Suprapubic skin (tissue), 4 donors: ENCODE measurements at regions not wholly inside any gene's neighbourhood (a gene's known extent, or its start where the extent isn't known, plus 50 kb on each side); places are given as distances from the start of the nearest gene placed in this dataset.

ENCODE experiments used
- DNase-seq, 2 donors: peaks; one replicate each; pipeline ENCODE4 v3.0.0-alpha.2; 2019; ENCODE audit warnings: low spot score in 2 of 2
- H3K27ac ChIP-seq: fragments of 200-600 bp; sonication (generic); one replicate; pipeline ENCODE4 v1.5.1; 2019
- H3K27me3 ChIP-seq: fragments of 200-600 bp; sonication (generic); one replicate; pipeline ENCODE4 v1.5.1; 2019
- H3K36me3 ChIP-seq: fragments of 200-600 bp; sonication (generic); one replicate; pipeline ENCODE4 v1.5.1; 2019
- H3K4me1 ChIP-seq: fragments of 200-600 bp; sonication (generic); one replicate; pipeline ENCODE4 v1.5.1; 2019
- H3K4me3 ChIP-seq: fragments of 200-600 bp; sonication (generic); one replicate; pipeline ENCODE4 v1.5.1; 2019; ENCODE audit warnings: mild to moderate bottlenecking
- H3K9me3 ChIP-seq: fragments of 200-600 bp; sonication (generic); one replicate; pipeline ENCODE4 v1.5.1; 2019
- CTCF ChIP-seq, 2 donors: fragments of 200-600 bp in 1 of 2; fragments of 450-650 bp in 1 of 2; sonication (generic) in 1 of 2; IDR thresholded peaks; one replicate each; pipeline ENCODE4 v1.5.1; 2016 to 2019; ENCODE audit warnings: antibody characterized with exemption in 2 of 2, mild to moderate bottlenecking in 1 of 2, moderate library complexity in 1 of 2
- EP300 ChIP-seq: sonication (generic); formaldehyde crosslinking; IDR thresholded peaks from one replicate; pipeline ENCODE4 v1.6.1; 2017; ENCODE audit warnings: antibody characterized with exemption
- POLR2A ChIP-seq, 2 donors: fragments of 450-650 bp; IDR thresholded peaks; one replicate each; pipeline ENCODE4 v1.6.1; 2017; ENCODE audit warnings: antibody characterized with exemption in 2 of 2, mild to moderate bottlenecking in 2 of 2, moderate library complexity in 2 of 2
- POLR2AphosphoS5 ChIP-seq, 3 donors: sonication (generic); formaldehyde crosslinking; IDR thresholded peaks; one replicate each; pipeline ENCODE4 v1.6.1; 2017; ENCODE audit warnings: antibody characterized with exemption in 3 of 3
- WGBS: methylation state at CpG from one replicate; pipeline ENCODE4 v1.1.5; 2018; 5-methylcytosine and 5-hydroxymethylcytosine counted together

- H3K27ac ChIP-seq: no peak overlapping the region
- WGBS: 59% methylated on average over 12 of the region's 12 CpGs
- no peak for DNase-seq
- H3K4me3 ChIP-seq: no peak overlapping the region
- TF ChIP-seq EP300: no peak
- no peak for TF ChIP-seq POLR2A (IDR thresholded peaks at IDR 0.05)
- no peak for TF ChIP-seq POLR2AphosphoS5 (IDR thresholded peaks at IDR 0.05)
- no peak for TF ChIP-seq CTCF (IDR thresholded peaks at IDR 0.05)
- H3K4me1 ChIP-seq: peaks cover 7% of the 10 kb centered on the region
- H3K9me3 ChIP-seq: no peaks in the 10 kb centered on the region
- no peaks in the 10 kb centered on the region for H3K36me3 ChIP-seq
- peaks cover 77% of the 10 kb centered on the region for H3K27me3 ChIP-seq
These were observed 152.2 kb downstream of the FOXL1 start for GRCh38 chr16:86730597-86730996.

GRCh38 chr16:86732621-86733295 lies 154.4 kb downstream of the FOXL1 start:
- H3K27me3 ChIP-seq: peaks cover 71% of the 10 kb centered on the region
- no peak for DNase-seq
- 34% methylated on average over 28 of the region's 28 CpGs for WGBS
- H3K27ac ChIP-seq: no peak overlapping the region
- peaks cover 7% of the 10 kb centered on the region for H3K4me1 ChIP-seq
- H3K4me3 ChIP-seq: no peak overlapping the region
- H3K9me3 ChIP-seq: no peaks in the 10 kb centered on the region
- H3K36me3 ChIP-seq: no peaks in the 10 kb centered on the region
- TF ChIP-seq POLR2A (IDR thresholded peaks at IDR 0.05): no peak
- no peak for TF ChIP-seq POLR2AphosphoS5 (IDR thresholded peaks at IDR 0.05)
- no peak for TF ChIP-seq EP300
- no peak for TF ChIP-seq CTCF (IDR thresholded peaks at IDR 0.05)

GRCh38 chr16:86733546-86734254 lies 155.4 kb downstream of the FOXL1 start:
- no peak for DNase-seq
- no peaks in the 10 kb centered on the region for H3K9me3 ChIP-seq
- peaks cover 7% of the 10 kb centered on the region for H3K4me1 ChIP-seq
- TF ChIP-seq CTCF (IDR thresholded peaks at IDR 0.05) (no peak), POLR2AphosphoS5 (IDR thresholded peaks at IDR 0.05) (no peak), POLR2A (IDR thresholded peaks at IDR 0.05) (no peak), EP300 (no peak)
- H3K36me3 ChIP-seq: no peaks in the 10 kb centered on the region
- no peak overlapping the region for H3K4me3 ChIP-seq
- WGBS: 59% methylated on average over 22 of the region's 27 CpGs
- no peak overlapping the region for H3K27ac ChIP-seq
- peaks cover 68% of the 10 kb centered on the region for H3K27me3 ChIP-seq

- no peak overlapping the region for H3K4me3 ChIP-seq
- no peak overlapping the region for H3K27ac ChIP-seq
- H3K27me3 ChIP-seq: peaks cover 63% of the 10 kb centered on the region
- no peaks in the 10 kb centered on the region for H3K9me3 ChIP-seq
- 75% methylated on average over 24 of the region's 24 CpGs for WGBS
- no peaks in the 10 kb centered on the region for H3K36me3 ChIP-seq
- no peak for DNase-seq
- no peak for TF ChIP-seq POLR2A (IDR thresholded peaks at IDR 0.05)
- TF ChIP-seq POLR2AphosphoS5 (IDR thresholded peaks at IDR 0.05): no peak
- TF ChIP-seq EP300: no peak
- no peak for TF ChIP-seq CTCF (IDR thresholded peaks at IDR 0.05)
- peaks cover 7% of the 10 kb centered on the region for H3K4me1 ChIP-seq
These were observed 156.5 kb downstream of the FOXL1 start for GRCh38 chr16:86734543-86735460.
